GM21390 (cell line): ENCODE measurements at regions not wholly inside any gene's neighbourhood (a gene's known extent, or its start where the extent isn't known, plus 50 kb on each side); places are given as distances from the start of the nearest gene placed in this dataset.
"Not testable (repeated sequence)": the region's sequence is repeated elsewhere in the genome, so short reads cannot be mapped to it uniquely, and the experiment has no call there.

Experiments
- ATAC-seq: cut with Tn5 transposase; IDR thresholded peaks from one replicate; pipeline ENCODE4 v1.9.1; 2021; ENCODE audit not compliant: unreplicated experiment

- ATAC-seq, result no peak
Measured at GRCh38 chr2:72031346-72032110, 116.1 kb downstream of the CYP26B1 start.

DNA sequence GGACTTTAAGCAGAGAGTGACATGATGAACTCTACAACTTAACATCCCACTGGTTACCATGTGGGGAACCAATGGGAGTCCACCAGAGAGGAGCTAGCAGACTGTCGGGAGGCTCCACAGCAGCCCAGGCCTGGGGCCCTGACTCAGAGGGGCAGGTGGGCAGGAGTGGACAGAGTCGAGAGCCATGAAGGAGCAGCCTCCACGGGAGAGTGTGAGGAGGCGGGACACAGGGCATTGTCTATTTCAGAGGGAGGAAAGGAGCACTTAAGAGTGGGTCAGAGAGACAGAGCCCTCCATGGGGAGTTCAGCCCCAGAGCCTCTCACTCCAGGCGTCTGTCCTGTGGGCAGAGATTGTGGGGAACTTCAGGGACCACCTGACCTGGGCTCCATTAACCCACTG is 118.7 kb downstream of the CYP26B1 start:
- ATAC-seq, result no peak

DNA sequence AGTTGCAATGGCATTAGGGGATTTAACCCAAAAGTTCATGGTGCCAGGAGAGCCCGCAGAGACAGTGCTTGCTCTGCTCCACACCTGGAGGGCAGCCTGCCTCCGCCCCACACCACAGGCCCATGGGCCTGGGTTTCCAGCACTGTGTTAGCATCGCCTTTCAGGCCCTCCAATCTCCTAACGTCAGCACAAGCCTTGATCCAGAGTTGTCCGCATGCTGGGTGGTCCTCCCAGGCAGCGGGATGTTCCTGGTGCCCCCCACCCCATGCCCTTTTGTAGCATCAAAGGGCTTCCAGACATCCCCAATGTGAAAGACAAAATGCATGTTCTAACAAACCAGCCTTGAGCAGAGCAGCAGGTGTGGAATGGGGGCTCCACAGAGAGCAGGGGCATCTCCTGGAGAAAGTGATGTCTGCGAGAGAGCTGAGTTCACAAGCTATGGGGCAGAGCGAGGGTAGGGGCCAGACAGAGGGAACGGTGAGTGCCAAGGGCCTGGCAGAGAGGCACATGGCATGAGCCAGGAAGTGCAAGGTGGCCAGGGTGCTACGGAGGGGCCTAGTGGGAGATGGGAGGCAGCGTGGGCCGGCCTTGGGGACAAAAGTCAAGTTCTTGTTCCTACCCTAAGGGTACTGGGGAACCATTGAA is 119.2 kb downstream of the CYP26B1 start:
- ATAC-seq, result no peak

DNA sequence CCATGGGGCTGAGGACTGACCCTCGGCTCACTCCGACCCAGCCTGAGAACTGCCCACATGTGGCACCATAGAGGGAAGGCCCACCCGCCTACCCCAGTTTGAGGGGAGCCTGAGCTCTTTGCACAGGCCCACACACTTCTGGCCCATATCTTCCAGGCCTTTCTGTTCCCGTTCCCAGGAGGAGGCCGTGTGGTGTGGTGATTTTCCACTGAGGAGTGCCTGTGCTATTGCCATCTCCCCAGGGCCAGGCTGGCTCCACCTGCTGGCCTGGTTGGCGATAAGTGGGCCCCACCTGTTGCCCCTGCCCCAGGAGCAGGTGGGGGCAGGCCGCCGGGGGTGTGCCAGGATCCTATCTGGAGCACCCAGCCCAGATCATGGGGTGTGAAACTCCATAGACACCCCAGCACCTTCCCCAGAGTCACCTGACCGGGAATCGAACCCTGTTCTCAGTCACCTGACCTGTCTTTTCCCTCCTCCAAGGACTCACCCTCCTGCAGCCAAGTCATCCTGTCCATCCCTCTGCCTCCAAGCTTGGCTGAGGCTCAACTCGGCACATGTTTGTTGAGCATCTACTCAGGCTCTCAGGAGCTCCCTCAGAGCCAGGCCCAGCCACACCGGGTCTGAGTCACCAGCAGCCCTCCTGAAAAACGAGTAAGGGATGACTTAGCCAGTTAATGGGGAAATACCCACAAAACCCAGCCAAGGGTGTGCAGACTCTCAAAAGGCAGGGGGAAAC is 120.1 kb downstream of the CYP26B1 start:
- no peak for ATAC-seq

DNA sequence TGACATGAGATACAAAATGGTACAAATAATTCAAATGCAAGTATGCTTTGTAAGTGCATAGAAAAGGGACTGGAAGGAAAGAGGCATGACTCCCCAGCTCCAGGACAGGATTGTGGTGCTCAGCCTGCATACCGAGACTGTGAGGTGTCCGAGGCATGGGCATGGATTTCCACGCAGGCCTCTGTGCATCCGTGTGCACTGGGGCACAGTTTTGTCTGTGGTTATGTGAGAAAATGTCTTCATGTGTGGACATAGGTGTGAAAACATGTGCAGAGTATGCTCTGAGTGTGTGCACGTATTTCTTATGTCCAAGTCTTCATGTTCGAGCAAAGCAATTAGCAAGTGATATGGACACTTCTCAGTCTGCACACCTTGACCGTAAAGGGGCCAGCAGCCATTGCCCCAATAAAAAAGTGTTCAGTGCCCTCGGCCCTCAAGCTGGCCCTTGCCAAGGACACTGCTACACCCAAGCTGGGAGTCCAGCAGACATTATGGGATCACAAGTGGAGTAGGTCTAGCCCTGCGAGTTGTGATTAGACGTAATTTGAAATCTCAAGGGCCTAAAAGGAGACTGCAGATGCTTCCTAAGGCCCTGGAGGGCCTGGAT is 120.7 kb downstream of the CYP26B1 start:
- ATAC-seq, result no peak

DNA sequence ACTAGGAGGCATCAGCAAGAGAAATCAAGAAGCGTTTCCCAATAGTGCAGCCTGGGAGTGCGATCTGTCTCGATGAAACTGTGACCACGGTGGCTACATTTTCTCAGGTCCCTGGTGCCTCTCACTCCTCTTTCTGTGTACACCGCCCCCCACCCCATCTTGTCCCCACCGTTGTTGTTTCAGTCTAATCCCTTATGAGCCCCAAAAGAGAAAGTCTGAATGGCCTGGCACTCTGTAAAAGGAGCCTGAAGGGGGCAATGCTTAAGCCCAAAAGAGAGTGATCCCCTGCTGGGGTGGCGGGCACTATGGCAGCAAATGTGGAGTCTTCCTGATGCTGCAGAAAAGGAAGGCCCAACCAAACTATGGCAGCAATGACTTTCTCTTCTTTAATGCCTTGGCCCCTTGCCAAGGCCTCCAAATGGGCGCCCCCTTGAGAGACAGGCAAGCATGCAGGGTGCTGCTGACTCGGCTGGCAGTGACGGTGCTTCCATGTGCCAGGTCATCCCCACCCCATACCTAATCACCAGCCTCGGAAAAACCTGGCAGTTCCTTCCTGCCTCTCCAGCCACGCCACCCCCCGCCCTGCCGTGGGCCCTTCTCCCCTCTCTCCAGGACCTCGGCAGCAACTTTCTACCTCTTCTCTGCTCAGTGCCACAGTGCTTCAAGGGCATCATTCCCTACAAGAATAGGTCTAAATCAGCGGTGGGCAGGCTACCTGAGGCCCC is 123.0 kb downstream of the CYP26B1 start:
- no peak for ATAC-seq

- no peak for ATAC-seq
Measured at GRCh38 chr2:72023678-72024390, 123.8 kb downstream of the CYP26B1 start.

DNA sequence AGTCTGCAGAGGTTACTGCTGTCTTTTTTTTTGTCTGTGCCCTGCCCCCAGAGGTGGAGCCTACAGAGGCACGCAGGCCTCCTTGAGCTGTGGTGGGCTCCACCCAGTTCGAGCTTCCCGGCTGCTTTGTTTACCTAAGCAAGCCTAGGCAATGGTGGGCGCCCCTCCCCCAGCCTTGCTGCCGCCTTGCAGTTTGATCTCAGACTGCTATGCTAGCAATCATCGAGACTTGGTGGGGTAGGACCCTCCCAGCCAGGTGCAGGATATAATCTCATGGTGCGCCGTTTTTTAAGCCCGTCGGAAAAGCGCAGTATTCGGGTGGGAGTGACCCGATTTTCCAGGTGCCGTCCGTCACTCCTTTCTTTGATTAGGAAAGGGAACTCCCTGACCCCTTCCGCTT is 126.3 kb downstream of the CYP26B1 start:
- ATAC-seq, result not testable (repeated sequence)

DNA sequence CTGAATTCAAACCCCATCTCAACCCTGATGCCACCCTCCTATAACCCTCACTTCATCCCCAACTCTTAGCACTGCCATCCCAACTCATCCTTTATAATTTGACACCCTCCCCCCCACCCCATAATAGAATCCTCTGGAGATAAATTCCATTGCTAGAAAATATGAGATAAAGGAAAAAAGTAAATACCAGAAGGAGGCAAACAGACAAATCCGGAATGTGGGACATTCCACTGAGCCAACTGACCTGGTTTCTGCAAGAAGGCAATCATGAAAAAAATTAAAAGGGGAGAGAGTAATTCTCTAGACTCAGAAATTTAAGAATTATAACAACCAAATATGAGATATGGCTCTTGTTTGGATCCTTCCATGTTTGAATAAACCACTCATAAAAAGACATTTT is 132.4 kb downstream of the CYP26B1 start:
- no peak for ATAC-seq

- ATAC-seq, result no peak
Measured at GRCh38 chr2:72014831-72015230, 132.8 kb downstream of the CYP26B1 start.

- no peak for ATAC-seq
Measured at GRCh38 chr2:72013726-72014125, 133.9 kb downstream of the CYP26B1 start.

DNA sequence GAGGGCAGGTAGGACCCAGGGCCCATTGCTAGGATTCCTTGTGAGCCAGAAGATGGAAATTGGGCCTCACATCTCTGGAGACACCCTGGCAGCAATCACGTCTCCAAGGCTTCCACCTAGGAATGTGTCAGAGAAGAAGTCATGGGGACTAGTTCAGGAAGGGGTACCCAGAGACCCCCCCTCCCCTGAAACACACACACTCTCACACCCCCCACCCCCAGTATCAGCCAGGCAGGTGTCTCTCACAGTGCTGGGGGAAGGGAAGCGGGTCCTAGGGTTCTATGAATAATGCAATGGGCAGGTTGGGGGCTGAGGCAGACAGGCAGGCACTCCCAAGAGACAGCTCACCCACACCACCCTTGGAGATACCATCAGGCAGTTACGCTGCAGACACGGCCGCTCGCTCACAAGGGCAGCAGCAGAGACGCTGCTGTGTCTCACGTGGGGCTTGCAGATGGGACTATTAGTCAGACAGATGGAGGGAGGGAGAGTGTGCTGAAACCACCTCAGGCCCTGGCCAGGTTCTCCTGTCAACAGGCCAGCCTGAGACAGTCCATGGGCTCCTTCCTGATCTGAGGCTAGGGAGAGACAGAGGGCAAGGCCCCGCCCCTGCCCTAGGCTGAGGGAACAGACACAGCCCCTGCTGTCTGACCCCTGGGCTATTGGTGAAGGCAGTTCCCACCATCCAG is 134.6 kb downstream of the CYP26B1 start:
- ATAC-seq, result no peak

- ATAC-seq, result no peak
Measured at GRCh38 chr2:72011791-72012190, 135.9 kb downstream of the CYP26B1 start.

DNA sequence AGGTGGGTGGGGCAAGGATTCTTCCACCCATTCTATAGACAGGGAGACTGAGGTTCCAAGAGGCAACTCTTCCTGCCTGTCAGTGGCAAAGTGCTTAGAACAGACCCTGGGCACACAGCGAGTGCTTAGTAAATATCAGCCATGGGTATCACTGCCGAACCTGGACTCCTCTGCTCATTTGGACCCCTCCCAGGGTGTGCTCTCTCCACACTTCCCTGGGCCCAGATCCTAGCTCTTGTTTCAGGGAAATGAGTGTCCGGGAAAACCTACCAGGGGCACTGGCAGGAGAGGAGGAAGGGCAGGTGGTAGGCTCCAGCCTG is 136.3 kb downstream of the CYP26B1 start:
- ATAC-seq, result no peak

GRCh38 chr2:72010647-72011369 is 136.9 kb downstream of the CYP26B1 start:
- ATAC-seq, result no peak

- ATAC-seq, result no peak
Measured at GRCh38 chr2:72008608-72009007, 139.1 kb downstream of the CYP26B1 start.

DNA sequence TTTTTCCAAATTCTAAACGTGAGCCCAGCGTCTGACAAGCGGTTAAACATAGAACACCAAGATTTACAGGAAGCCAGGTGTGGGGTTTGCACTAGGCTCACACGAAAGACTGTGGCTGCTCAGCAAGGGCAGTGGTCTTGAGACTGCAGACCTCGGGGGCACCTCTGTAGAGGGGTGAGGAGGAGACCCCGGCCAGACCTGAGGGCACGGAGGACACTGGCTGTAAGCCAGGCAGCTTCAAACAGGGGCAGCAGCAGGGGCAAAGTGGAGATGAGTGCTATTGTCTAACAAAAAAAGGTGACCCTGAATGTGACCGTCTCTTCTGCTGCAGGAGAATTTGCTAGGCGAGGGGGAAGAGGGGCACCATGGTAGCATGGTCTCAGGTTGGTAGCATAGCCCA is 140.3 kb downstream of the CYP26B1 start:
- ATAC-seq, result no peak

- ATAC-seq, result no peak
Measured at GRCh38 chr2:72006188-72006736, 141.4 kb downstream of the CYP26B1 start.

DNA sequence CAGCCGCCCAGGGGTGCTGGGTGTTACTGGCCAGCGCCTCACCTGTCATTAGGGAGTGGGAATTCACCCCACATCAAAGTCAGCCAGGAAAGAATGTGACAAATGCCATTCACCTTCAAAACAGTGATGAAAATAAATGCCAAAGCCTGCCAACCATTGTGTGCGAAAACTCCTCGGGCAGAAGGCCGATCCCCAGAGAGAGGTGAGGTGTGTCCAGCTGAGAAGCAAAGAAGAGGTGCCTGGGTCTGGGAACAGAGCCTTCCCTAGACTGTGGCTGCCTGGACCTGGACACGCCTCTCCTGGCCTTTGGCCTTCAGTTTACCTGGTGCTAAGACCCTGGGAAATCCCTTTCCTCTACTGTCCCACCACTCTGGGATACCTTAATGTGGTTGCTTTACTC is 142.7 kb downstream of the CYP26B1 start:
- ATAC-seq, result no peak
